Immature natural killer cell (primary cell): ENCODE measurements at regions not wholly inside any gene's neighbourhood (a gene's known extent, or its start where the extent isn't known, plus 50 kb on each side); places are given as distances from the start of the nearest gene placed in this dataset.

Source experiments
- DNase-seq, 3 donors: peaks; one replicate each; pipeline ENCODE4 v3.0.0; 2022; ENCODE audit warnings: mixed read lengths in 1 of 3
- H3K27ac Mint-ChIP-seq, 6 donors: one replicate each; pipeline ENCODE4 v1.8.0; 2020; ENCODE audit warnings: mixed read lengths in 6 of 6, mild to moderate bottlenecking in 5 of 6, inconsistent platforms in 4 of 6, moderate library complexity in 3 of 6
- H3K27me3 Mint-ChIP-seq, 3 donors: one replicate each; pipeline ENCODE4 v1.8.0; 2020 to 2021; ENCODE audit warnings: low read depth in 3 of 3, mild to moderate bottlenecking in 3 of 3, mixed read lengths in 3 of 3, moderate library complexity in 3 of 3, inconsistent platforms in 1 of 3
- H3K36me3 Mint-ChIP-seq, 3 donors: one replicate each; pipeline ENCODE4 v1.8.0; 2020; ENCODE audit warnings: mixed read lengths in 3 of 3, inconsistent platforms in 2 of 3, mild to moderate bottlenecking in 2 of 3
- H3K4me1 Mint-ChIP-seq, 2 donors: one replicate each; pipeline ENCODE4 v1.8.0; 2020; ENCODE audit warnings: inconsistent platforms in 2 of 2, mild to moderate bottlenecking in 2 of 2, mixed read lengths in 2 of 2, moderate library complexity in 1 of 2
- H3K4me3 Mint-ChIP-seq, 5 donors: one replicate each; pipeline ENCODE4 v1.8.0; 2020; ENCODE audit warnings: mild to moderate bottlenecking in 5 of 5, mixed read lengths in 5 of 5, inconsistent platforms in 3 of 5, moderate library complexity in 3 of 5
- H3K9me3 Mint-ChIP-seq, 6 donors: one replicate each; pipeline ENCODE4 v1.8.0; 2020; ENCODE audit warnings: mild to moderate bottlenecking in 6 of 6, mixed read lengths in 6 of 6, inconsistent platforms in 4 of 6, moderate library complexity in 3 of 6

- no peak for DNase-seq
- H3K9me3 Mint-ChIP-seq = no peaks in the 10 kb centered on the region
- peaks cover 0 to 2% (median 2%) of the 10 kb centered on the region in 3 donors for H3K27me3 Mint-ChIP-seq
- H3K4me1 Mint-ChIP-seq = peaks cover 2 to 6% of the 10 kb centered on the region in 2 donors
- H3K27ac Mint-ChIP-seq = no peak overlapping the region
- no peak overlapping the region for H3K4me3 Mint-ChIP-seq
- H3K36me3 Mint-ChIP-seq = peaks cover 0 to 4% (median 0%) of the 10 kb centered on the region in 3 donors
Observed at GRCh38 chr2:12982149-12982584, 265.4 kb downstream of the TRIB2 start.

GRCh38 chr2:12987246-12987645 lies 270.5 kb downstream of the TRIB2 start:
- DNase-seq = no peak
- Mint-ChIP-seq H3K27me3 (peaks cover 0 to 2% (median 0%) of the 10 kb centered on the region in 3 donors), H3K4me1 (peaks cover 10 to 17% of the 10 kb centered on the region in 2 donors), H3K36me3 (no peaks in the 10 kb centered on the region), H3K9me3 (no peaks in the 10 kb centered on the region), H3K27ac (peak overlapping the region in 4 of 6 donors; percentile 21 to 78 (median 69)), H3K4me3 (peak overlapping the region in 3 of 5 donors; percentile 39 to 60 (median 51))

- H3K4me3 Mint-ChIP-seq = no peak overlapping the region
- peaks cover 0 to 3% (median 2%) of the 10 kb centered on the region in 3 donors for H3K27me3 Mint-ChIP-seq
- H3K27ac Mint-ChIP-seq = no peak overlapping the region
- DNase-seq = no peak
- no peaks in the 10 kb centered on the region for H3K9me3 Mint-ChIP-seq
- no peaks in the 10 kb centered on the region for H3K36me3 Mint-ChIP-seq
- peaks cover 10 to 17% of the 10 kb centered on the region in 2 donors for H3K4me1 Mint-ChIP-seq
Observed at GRCh38 chr2:12988279-12988678, 271.5 kb downstream of the TRIB2 start.

- no peak for DNase-seq
- Mint-ChIP-seq H3K36me3 (no peaks in the 10 kb centered on the region), H3K4me3 (no peak overlapping the region), H3K27me3 (peaks cover 0 to 5% (median 0%) of the 10 kb centered on the region in 3 donors), H3K27ac (no peak overlapping the region), H3K4me1 (peaks cover 10 to 17% of the 10 kb centered on the region in 2 donors), H3K9me3 (no peaks in the 10 kb centered on the region)
Observed at GRCh38 chr2:12990523-12990922, 273.8 kb downstream of the TRIB2 start.

GRCh38 chr2:12998685-12999084 lies 281.9 kb downstream of the TRIB2 start:
- H3K27ac Mint-ChIP-seq = no peak overlapping the region
- H3K4me1 Mint-ChIP-seq = peaks cover 0 to 2% of the 10 kb centered on the region in 2 donors
- no peak for DNase-seq
- no peak overlapping the region for H3K4me3 Mint-ChIP-seq
- H3K9me3 Mint-ChIP-seq = no peaks in the 10 kb centered on the region
- H3K27me3 Mint-ChIP-seq = peaks cover 0 to 2% (median 0%) of the 10 kb centered on the region in 3 donors
- H3K36me3 Mint-ChIP-seq = no peaks in the 10 kb centered on the region

DNA sequence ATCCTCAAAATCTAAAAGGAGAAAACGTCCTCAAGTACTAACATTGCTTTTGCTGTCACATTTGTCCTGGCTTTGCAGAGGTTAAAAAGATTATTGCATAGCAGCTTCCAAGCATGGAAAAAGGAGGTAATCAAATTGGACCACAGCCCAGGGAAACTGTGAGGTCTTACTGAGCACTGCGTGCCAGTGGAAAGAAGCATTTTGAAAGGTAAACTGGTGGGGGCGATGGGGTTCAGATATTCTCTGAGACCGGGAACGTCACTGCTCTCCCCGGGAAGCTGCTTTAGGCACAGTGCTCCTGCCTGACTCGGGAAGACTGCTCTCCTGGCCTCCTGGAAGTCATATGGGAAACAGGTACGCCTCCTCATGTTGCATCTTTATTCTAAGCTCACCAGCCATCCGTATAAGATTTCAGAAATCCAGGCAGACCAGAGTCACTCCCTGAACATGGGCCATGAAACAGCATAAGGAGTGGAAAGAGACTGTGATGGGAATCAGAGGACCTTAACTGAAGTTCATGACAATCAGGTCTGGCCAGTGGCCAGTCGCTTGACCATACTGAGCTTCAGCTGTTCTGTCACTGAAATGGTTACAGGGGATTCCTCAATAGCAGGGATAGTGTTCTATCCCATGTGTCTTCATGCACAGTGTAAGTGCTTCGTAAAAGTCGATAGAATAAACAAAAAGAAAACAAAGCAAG lies 284.1 kb downstream of the TRIB2 start:
- no peaks in the 10 kb centered on the region for H3K36me3 Mint-ChIP-seq
- DNase-seq = no peak
- no peaks in the 10 kb centered on the region for H3K27me3 Mint-ChIP-seq
- no peaks in the 10 kb centered on the region for H3K9me3 Mint-ChIP-seq
- H3K4me1 Mint-ChIP-seq = peaks cover 0 to 2% of the 10 kb centered on the region in 2 donors
- no peak overlapping the region for H3K27ac Mint-ChIP-seq
- H3K4me3 Mint-ChIP-seq = no peak overlapping the region

DNA sequence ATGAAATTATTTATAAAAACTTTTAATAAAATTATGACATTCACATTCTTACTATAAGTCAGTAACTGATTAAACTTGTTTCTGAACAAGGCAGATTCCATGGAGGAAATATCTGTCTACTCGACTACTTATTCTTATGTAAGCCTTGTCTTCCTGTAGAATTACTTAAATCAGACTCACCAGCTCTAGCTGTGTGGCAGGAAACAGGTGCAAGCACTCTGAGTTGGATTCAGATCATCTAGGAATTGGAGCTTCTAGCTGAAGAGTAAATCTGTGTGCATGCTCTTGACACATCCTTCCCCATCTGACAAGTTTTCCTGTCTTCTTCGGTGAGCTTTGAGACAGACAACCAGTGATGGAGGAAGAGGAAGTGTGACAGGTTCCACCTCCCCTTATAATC lies 284.7 kb downstream of the TRIB2 start:
- no peak overlapping the region for H3K4me3 Mint-ChIP-seq
- no peak overlapping the region for H3K27ac Mint-ChIP-seq
- H3K4me1 Mint-ChIP-seq = peaks cover 0 to 2% of the 10 kb centered on the region in 2 donors

GRCh38 chr2:13002536-13003331 lies 286.0 kb downstream of the TRIB2 start:
- no peak overlapping the region for H3K4me3 Mint-ChIP-seq
- H3K9me3 Mint-ChIP-seq = no peaks in the 10 kb centered on the region
- peaks cover 5 to 6% of the 10 kb centered on the region in 2 donors for H3K4me1 Mint-ChIP-seq
- H3K36me3 Mint-ChIP-seq = no peaks in the 10 kb centered on the region
- H3K27ac Mint-ChIP-seq = no peak overlapping the region
- peaks cover 0 to 2% (median 1%) of the 10 kb centered on the region in 3 donors for H3K27me3 Mint-ChIP-seq
- no peak for DNase-seq

More for the DNA sequence above, 284.7 kb downstream of the TRIB2 start:
- no peak for DNase-seq
- Mint-ChIP-seq H3K9me3 (no peaks in the 10 kb centered on the region), H3K27me3 (no peaks in the 10 kb centered on the region), H3K36me3 (no peaks in the 10 kb centered on the region)

DNA sequence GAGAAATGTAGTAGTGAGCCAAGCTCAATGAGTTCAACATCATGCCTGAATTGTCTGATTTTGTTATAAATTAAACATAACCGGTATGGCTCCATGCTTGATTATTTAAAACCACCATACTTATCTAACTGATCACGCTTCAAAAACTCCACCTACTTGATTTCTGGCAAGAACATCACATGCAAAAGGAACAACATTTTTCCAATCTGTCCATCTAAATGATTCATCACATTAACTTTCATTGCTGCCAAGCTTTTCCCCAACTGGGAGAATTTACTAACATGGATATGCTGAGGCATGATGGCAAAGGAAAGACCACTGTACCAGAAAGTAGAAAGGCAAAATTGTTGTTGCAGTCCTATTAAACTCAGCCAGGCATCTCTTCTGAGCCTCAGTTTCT lies 286.8 kb downstream of the TRIB2 start:
- Mint-ChIP-seq H3K4me1 (peaks cover 5 to 6% of the 10 kb centered on the region in 2 donors), H3K27ac (no peak overlapping the region), H3K36me3 (no peaks in the 10 kb centered on the region), H3K9me3 (no peaks in the 10 kb centered on the region), H3K27me3 (peaks cover 0 to 2% (median 1%) of the 10 kb centered on the region in 3 donors), H3K4me3 (no peak overlapping the region)
- no peak for DNase-seq

DNA sequence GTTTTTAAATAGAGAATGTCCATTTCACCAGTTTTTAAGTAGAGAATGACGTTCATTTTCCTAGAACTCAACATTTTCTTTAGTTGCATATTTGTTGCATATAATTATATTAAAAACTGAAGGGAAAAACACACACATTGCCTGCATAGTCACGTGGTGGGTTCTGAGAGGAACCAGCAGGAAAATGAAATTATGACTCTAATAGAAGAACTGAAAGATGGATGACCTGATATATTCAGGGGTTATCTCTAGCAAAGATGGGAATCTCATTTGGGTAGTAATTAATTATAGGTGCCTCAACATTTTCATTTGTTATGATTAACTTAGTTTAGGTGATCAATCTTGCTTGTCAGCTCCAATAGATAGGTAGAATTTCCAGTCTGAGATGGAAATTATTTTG lies 288.3 kb downstream of the TRIB2 start:
- Mint-ChIP-seq H3K9me3 (no peaks in the 10 kb centered on the region), H3K27me3 (peaks cover 0 to 2% (median 1%) of the 10 kb centered on the region in 3 donors), H3K27ac (no peak overlapping the region), H3K4me3 (no peak overlapping the region), H3K4me1 (peaks cover 5 to 6% of the 10 kb centered on the region in 2 donors), H3K36me3 (no peaks in the 10 kb centered on the region)
- no peak for DNase-seq

DNA sequence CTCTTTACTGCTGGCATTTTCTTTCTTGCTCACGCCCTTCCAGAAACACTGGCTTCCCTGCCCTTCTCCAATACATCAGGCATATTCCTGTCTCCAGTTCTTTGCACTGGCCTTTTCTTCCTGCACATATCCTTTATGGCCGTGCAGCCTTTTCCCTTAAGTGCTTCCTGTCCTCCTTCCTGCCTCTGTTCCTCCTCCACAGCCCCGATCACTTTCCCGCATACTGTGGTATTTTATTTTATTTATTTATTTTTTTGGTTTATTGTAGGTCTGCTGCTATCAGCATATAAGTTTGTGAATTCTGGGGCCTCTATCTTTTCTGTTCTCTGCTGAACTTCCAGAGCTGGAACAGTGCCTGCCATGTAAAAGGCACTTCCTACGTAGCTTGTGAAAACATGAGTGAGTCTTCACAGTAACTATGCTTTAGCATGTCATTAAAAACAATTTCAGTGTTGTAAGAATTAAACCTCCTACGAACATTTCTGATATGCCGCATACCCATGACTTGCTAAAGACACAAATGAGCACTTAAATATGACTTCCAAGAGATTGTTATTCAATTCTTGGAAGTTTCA lies 289.1 kb downstream of the TRIB2 start:
- Mint-ChIP-seq H3K9me3 (no peaks in the 10 kb centered on the region), H3K4me1 (peaks cover 5 to 6% of the 10 kb centered on the region in 2 donors), H3K27ac (no peak overlapping the region), H3K36me3 (no peaks in the 10 kb centered on the region), H3K27me3 (peaks cover 0 to 2% (median 1%) of the 10 kb centered on the region in 3 donors), H3K4me3 (no peak overlapping the region)
- no peak for DNase-seq

- Mint-ChIP-seq H3K4me1 (peaks cover 5% of the 10 kb centered on the region in 2 donors), H3K36me3 (no peaks in the 10 kb centered on the region), H3K9me3 (no peaks in the 10 kb centered on the region), H3K4me3 (no peak overlapping the region), H3K27me3 (peaks cover 0 to 5% (median 2%) of the 10 kb centered on the region in 3 donors), H3K27ac (no peak overlapping the region)
- DNase-seq = no peak
Observed at GRCh38 chr2:13006426-13006825, 289.7 kb downstream of the TRIB2 start.

DNA sequence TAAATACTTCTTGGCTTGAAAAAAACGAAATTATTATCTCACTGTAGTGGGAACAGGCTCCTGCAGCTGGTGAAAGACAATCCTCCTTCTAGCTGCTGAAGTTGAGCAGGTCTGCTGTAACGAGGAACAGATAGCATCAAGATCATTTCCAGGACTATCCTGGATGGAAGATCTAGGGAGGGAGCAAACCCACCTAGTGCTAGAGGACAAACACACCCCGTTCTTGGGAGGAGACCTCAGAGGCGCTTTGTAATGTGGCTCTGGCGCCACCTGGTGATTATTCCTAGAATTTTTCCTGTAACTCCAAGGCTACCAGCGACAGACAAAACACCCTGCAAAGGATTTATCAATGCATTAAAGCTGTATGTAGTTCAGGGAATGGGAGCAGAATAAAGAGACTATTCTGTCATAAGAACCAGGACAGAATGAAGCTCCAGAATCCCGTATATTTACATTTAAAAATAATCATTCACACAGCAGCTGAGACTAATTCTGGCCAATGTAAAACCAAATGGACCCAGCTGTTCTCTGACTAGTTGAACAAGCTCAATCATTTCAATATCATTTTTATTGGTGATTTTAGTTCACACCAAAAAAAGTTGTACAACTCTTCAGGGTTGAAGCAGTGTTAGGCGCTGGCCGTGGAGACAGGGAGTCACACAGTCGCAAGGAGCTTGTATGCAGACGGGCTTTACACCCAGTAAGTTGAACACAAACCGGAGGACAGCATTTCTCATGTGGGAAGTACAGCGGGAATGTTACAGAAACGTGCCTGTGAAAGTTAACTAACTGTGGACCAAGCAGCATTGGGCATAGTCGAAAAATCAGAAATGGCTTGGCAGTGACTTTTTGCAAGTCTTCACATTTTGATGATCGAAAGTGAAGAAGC lies 290.3 kb downstream of the TRIB2 start:
- Mint-ChIP-seq H3K4me1 (peaks cover 3 to 5% of the 10 kb centered on the region in 2 donors), H3K27ac (no peak overlapping the region), H3K36me3 (no peaks in the 10 kb centered on the region), H3K9me3 (no peaks in the 10 kb centered on the region), H3K27me3 (peaks cover 0 to 5% (median 2%) of the 10 kb centered on the region in 3 donors), H3K4me3 (no peak overlapping the region)
- DNase-seq = peak; percentile 54 to 66 (median 60)
